AG04450 (cell line): ENCODE measurements at regions not wholly inside any gene's neighbourhood (a gene's known extent, or its start where the extent isn't known, plus 50 kb on each side); places are given as distances from the start of the nearest gene placed in this dataset.

Experiments used
- CTCF ChIA-PET: fragments of 300-600, 350-600 bp; formaldehyde crosslinking; extraction: SDS; loops from one replicate; lab custom pipeline; 2022; ENCODE audit warnings: antibody characterized with exemption, inconsistent platforms; lab: Charles Lee
- POLR2A ChIA-PET: fragments of 350-600 bp; formaldehyde crosslinking; extraction: SDS; loops from one replicate; lab custom pipeline; 2021; ENCODE audit warnings: antibody characterized with exemption, inconsistent platforms; lab: Yijun Ruan, JAX
- DNase-seq: peaks from one replicate; pipeline ENCODE4 v3.0.0-alpha.2; 2011; ENCODE audit warnings: low read depth, low spot score
- H3K27ac ChIP-seq: one replicate; pipeline ENCODE4 v1.5.1; 2012; ENCODE audit warnings: low read depth, low read length, control low read depth
- H3K27me3 ChIP-seq: one replicate; pipeline ENCODE4 v1.6.0; 2012; ENCODE audit warnings: low read length; ENCODE audit not compliant: control insufficient read depth, insufficient read depth
- H3K4me3 ChIP-seq: 2 replicates; pipeline ENCODE4 v1.5.1; 2011; ENCODE audit warnings: mild to moderate bottlenecking, low read depth, low read length, control low read depth
- H3K9me3 ChIP-seq: 2 replicates; pipeline ENCODE4 v1.5.1; 2012; ENCODE audit warnings: low read length; ENCODE audit not compliant: control insufficient read depth, insufficient read depth
- CTCF ChIP-seq: IDR thresholded peaks from 2 replicates; pipeline ENCODE4 v1.5.1; 2011; ENCODE audit warnings: low read depth, low read length, control low read depth, inconsistent platforms

- no peak for DNase-seq
- CTCF ChIA-PET, result no interaction called here
- no peak overlapping the region for H3K4me3 ChIP-seq
- POLR2A ChIA-PET, result no interaction called here
- peaks cover 58% of the 10 kb centered on the region for H3K9me3 ChIP-seq
- no peak for TF ChIP-seq CTCF
- no peak overlapping the region for H3K27ac ChIP-seq
- H3K27me3 ChIP-seq, result no peaks in the 10 kb centered on the region
Observed at GRCh38 chr18:14942275-14942674, 194.3 kb downstream of the ANKRD30B start.

GRCh38 chr18:14943486-14943885 is 195.5 kb downstream of the ANKRD30B start:
- no peak overlapping the region for H3K27ac ChIP-seq
- no peak for TF ChIP-seq CTCF
- ChIA-PET POLR2A (no interaction called here), CTCF (no interaction called here)
- DNase-seq, result no peak
- H3K4me3 ChIP-seq, result no peak overlapping the region
- H3K9me3 ChIP-seq, result peaks cover 66% of the 10 kb centered on the region
- no peaks in the 10 kb centered on the region for H3K27me3 ChIP-seq

- DNase-seq, result no peak
- Histone ChIP-seq H3K27me3 (no peaks in the 10 kb centered on the region), H3K4me3 (no peak overlapping the region), H3K9me3 (peaks cover 62% of the 10 kb centered on the region), H3K27ac (no peak overlapping the region)
- ChIA-PET POLR2A (no interaction called here), CTCF (no interaction called here)
- TF ChIP-seq CTCF, result no peak
Observed at GRCh38 chr18:14943967-14944636, 196.1 kb downstream of the ANKRD30B start.

- no peak for DNase-seq
- H3K27me3 ChIP-seq, result no peaks in the 10 kb centered on the region
- H3K9me3 ChIP-seq, result peaks cover 63% of the 10 kb centered on the region
- ChIA-PET POLR2A (no interaction called here), CTCF (no interaction called here)
- no peak overlapping the region for H3K27ac ChIP-seq
- H3K4me3 ChIP-seq, result no peak overlapping the region
- TF ChIP-seq CTCF, result no peak
Observed at GRCh38 chr18:14944838-14945237, 196.9 kb downstream of the ANKRD30B start.

- ChIA-PET CTCF (no interaction called here), POLR2A (no interaction called here)
- DNase-seq, result no peak
- Histone ChIP-seq H3K4me3 (no peak overlapping the region), H3K9me3 (peaks cover 61% of the 10 kb centered on the region), H3K27ac (no peak overlapping the region), H3K27me3 (no peaks in the 10 kb centered on the region)
- no peak for TF ChIP-seq CTCF
Observed at GRCh38 chr18:14945286-14945685, 197.3 kb downstream of the ANKRD30B start.
